ENCODE measurements at regions not wholly inside any gene's neighbourhood (a gene's known extent, or its start where the extent isn't known, plus 50 kb on each side); places are given as distances from the start of the nearest gene placed in this dataset.

DNA sequence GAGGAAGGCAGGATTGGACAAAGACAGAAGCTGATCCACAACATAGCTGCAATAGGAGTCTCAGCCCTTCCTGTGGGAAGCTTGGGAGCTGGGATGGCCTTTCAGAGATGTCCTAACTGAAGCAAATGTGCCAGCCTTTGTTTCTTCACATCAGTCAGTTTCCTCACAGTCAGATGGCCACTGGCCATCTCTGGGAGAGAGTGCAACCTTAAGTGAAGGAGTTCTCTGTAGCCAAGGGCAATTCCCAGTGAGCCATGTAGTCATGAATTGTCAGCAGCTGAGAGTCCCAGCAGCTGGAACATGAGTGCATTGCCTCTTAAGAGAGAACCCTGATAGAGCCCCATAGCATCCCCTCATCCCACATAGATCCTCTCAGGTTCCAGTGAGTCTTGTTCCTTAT, 89.1 kb upstream of the LIFR start:
- H3K27me3 ChIP-seq (replicated peaks; ENCODE audit: insufficient read depth), result no peaks in the 10 kb centered on the region
- no peak overlapping the region for H3K27ac ChIP-seq
- DNase-seq (ENCODE audit: low spot score) (no peak), ATAC-seq (ENCODE audit: insufficient number of reproducible peaks, low FRiP score, low read depth) (no peak)
- TF ChIP-seq, protein P1, sequence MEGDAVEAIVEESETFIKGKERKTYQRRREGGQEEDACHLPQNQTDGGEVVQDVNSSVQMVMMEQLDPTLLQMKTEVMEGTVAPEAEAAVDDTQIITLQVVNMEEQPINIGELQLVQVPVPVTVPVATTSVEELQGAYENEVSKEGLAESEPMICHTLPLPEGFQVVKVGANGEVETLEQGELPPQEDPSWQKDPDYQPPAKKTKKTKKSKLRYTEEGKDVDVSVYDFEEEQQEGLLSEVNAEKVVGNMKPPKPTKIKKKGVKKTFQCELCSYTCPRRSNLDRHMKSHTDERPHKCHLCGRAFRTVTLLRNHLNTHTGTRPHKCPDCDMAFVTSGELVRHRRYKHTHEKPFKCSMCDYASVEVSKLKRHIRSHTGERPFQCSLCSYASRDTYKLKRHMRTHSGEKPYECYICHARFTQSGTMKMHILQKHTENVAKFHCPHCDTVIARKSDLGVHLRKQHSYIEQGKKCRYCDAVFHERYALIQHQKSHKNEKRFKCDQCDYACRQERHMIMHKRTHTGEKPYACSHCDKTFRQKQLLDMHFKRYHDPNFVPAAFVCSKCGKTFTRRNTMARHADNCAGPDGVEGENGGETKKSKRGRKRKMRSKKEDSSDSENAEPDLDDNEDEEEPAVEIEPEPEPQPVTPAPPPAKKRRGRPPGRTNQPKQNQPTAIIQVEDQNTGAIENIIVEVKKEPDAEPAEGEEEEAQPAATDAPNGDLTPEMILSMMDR (IDR thresholded peaks at IDR 0.05), result no peak
- no peaks in the 10 kb centered on the region for H3K9me3 ChIP-seq
- H3K36me3 ChIP-seq, result no peaks in the 10 kb centered on the region
- peaks cover 0 to 3% of the 10 kb centered on the region in 2 donors for H3K4me1 ChIP-seq (ENCODE audit: control insufficient read depth in 1 of 2, low read depth in 2 of 2)
- H3K4me3 ChIP-seq, result no peak overlapping the region

DNA sequence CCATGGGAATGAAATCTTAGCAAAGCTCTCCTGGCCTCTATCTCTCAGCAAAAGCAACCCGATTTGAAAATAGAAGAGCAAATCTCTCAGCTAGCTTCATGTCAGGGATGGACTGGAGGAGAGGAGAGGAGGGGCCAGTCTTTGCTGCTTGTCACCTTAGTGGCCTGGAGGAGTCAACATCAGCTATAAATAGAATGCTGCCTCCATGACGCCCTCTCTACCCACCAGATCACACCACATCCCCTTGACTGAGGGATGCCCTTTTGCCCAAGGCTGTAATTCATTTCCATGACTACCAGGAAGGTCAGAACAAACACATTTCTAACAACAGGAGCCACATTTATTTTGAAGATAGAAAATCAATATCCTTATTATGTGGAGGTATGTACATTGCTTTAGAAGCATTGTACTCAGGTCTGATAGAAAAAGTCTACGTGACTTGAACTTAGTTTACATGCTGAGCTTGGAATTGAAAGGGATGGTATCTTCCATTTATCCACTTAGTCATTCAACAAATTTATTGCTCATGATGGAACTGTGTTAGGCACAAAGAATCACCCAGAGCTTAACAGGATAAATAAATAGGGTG, 92.4 kb upstream of the LIFR start:
- Histone ChIP-seq H3K9me3 (no peaks in the 10 kb centered on the region), H3K4me1 (ENCODE audit: control insufficient read depth in 1 of 2, low read depth in 2 of 2) (peaks cover 0 to 5% of the 10 kb centered on the region in 2 donors), H3K27ac (no peak overlapping the region), H3K27me3 (replicated peaks; ENCODE audit: insufficient read depth) (no peaks in the 10 kb centered on the region), H3K36me3 (no peaks in the 10 kb centered on the region), H3K4me3 (no peak overlapping the region)
- TF ChIP-seq, protein P1 (IDR thresholded peaks at IDR 0.05), result no peak
- no peak for ATAC-seq (ENCODE audit: insufficient number of reproducible peaks, low FRiP score, low read depth)
- no peak for DNase-seq (ENCODE audit: low spot score)

DNA sequence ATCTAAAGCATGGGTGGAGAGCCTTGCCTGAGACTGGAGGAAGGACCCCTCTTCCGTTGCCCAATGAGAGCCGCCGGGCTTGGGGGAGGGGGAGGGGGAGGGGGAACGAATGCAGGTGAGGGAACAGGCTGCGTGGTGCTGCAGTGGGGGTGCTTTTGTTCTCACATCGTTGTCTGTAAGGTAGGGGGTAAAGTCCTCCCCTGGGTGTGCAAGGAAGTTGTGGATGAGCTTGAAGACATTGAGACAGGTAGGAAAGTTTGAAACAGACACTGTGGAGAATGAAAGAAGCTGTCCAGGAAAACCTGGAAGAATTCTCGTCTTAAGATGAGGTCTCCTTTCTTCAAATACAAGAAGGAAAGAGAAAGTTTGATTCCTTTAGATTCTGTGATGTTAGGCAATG, 94.1 kb upstream of the LIFR start:
- Histone ChIP-seq H3K4me3 (peak overlapping the region; percentile 23), H3K27ac (no peak overlapping the region), H3K27me3 (replicated peaks; ENCODE audit: insufficient read depth) (no peaks in the 10 kb centered on the region), H3K36me3 (no peaks in the 10 kb centered on the region), H3K9me3 (no peaks in the 10 kb centered on the region), H3K4me1 (ENCODE audit: control insufficient read depth in 1 of 2, low read depth in 2 of 2) (peaks cover 0 to 5% of the 10 kb centered on the region in 2 donors)
- DNase-seq (ENCODE audit: low spot score), result no peak
- no peak for ATAC-seq (ENCODE audit: insufficient number of reproducible peaks, low FRiP score, low read depth)
- TF ChIP-seq, protein P1 (IDR thresholded peaks at IDR 0.05), result no peak

DNA sequence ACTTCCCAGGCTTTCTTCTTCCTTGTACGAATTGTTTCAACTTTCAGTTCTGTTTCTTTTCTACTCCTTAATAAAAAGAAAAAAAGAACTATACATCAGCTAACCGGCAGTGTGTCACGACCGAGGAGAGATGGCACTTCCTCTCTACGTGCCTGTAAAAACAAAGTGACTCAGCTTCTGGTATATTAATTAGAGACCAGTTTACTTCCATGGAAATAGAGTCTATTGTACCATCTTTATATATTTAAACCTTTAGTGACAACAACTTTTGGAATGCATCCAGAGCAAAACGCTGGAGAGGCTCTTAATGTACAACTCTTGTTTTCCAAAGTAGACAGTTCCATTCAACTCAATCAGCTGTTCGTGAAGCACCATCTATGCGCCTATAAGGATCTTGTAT, 94.5 kb upstream of the LIFR start:
- DNase-seq (ENCODE audit: low spot score) (no peak), ATAC-seq (ENCODE audit: insufficient number of reproducible peaks, low FRiP score, low read depth) (no peak)
- H3K27ac ChIP-seq, result no peak overlapping the region
- peaks cover 0 to 5% of the 10 kb centered on the region in 2 donors for H3K4me1 ChIP-seq (ENCODE audit: control insufficient read depth in 1 of 2, low read depth in 2 of 2)
- no peaks in the 10 kb centered on the region for H3K9me3 ChIP-seq
- TF ChIP-seq, protein P1 (IDR thresholded peaks at IDR 0.05), result no peak
- peak overlapping the region; percentile 23 for H3K4me3 ChIP-seq
- H3K27me3 ChIP-seq (replicated peaks; ENCODE audit: insufficient read depth), result no peaks in the 10 kb centered on the region
- no peaks in the 10 kb centered on the region for H3K36me3 ChIP-seq

DNA sequence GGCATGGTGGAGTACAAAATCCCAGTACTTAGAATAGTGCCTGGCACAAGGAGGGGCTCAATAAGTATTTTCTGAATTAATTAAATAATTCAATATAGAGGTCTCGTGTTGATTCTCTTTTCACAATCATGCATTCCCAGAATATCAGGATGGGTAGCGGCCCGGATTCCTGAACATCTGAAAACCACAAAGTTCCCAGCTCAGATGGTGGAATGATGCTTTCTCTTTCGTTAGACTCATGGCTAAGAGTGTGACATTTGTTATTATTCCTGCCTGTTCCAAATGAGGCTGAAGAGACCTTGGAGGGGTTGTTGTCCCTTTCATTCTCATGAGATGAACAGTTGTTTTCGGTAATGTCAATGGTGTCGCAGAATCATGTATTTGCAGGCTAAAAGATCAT, 95.4 kb upstream of the LIFR start:
- Histone ChIP-seq H3K27me3 (replicated peaks; ENCODE audit: insufficient read depth) (no peaks in the 10 kb centered on the region), H3K27ac (no peak overlapping the region), H3K4me3 (no peak overlapping the region), H3K36me3 (no peaks in the 10 kb centered on the region), H3K9me3 (no peaks in the 10 kb centered on the region), H3K4me1 (ENCODE audit: control insufficient read depth in 1 of 2, low read depth in 2 of 2) (peaks cover 0 to 5% of the 10 kb centered on the region in 2 donors)
- ATAC-seq (ENCODE audit: insufficient number of reproducible peaks, low FRiP score, low read depth) (no peak), DNase-seq (ENCODE audit: low spot score) (no peak)
- TF ChIP-seq, protein P1 (IDR thresholded peaks at IDR 0.05), result no peak

Measured in thoracic aorta (tissue), 2 donors.